OCI-LY1 (cell line): ENCODE measurements at regions not wholly inside any gene's neighbourhood (a gene's known extent, or its start where the extent isn't known, plus 50 kb on each side); places are given as distances from the start of the nearest gene placed in this dataset.

Experiments
- CTCF ChIP-seq: fragments of 200-600 bp; sonication (generic), shearing (Covaris generic); IDR thresholded peaks from 2 replicates; pipeline ENCODE4 v1.5.1; 2017; ENCODE audit warnings: mild to moderate bottlenecking, antibody characterized with exemption, low read length, moderate library complexity, mixed read lengths
- EZH2 ChIP-seq: fragments of 200-600 bp; sonication (generic), shearing (Covaris generic); IDR thresholded peaks from 2 replicates; pipeline ENCODE4 v1.8.0; 2017; ENCODE audit warnings: borderline replicate concordance, mixed run types, mild to moderate bottlenecking, antibody characterized with exemption, low read length, moderate library complexity, mixed read lengths

GRCh38 chr21:22174746-22175145 lies 1176.5 kb downstream of the NCAM2 start:
- no peak for TF ChIP-seq CTCF
- no peak for TF ChIP-seq EZH2
